ENCODE measurements at regions not wholly inside any gene's neighbourhood (a gene's known extent, or its start where the extent isn't known, plus 50 kb on each side); places are given as distances from the start of the nearest gene placed in this dataset.

DNA sequence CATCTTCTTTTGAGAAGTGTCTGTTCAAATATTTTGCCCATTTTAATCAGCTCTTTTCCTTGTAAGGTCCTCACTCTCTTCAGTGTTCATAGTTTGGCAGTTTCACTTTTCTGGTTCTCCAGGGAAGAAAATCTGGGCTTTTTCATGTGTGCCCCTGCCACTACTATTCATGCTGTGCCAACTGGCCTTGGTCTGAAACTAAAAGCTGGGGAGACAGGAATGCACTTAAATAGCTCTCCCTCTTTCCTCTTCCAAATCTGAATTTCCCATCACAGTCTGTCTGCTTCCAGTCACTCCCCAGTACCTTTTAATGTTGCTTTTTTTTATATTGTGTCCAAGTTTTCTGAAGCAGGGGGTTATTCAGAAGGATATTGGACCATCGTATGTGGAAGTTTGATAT, 574.3 kb upstream of the POU3F3 start:
- CTCF ChIA-PET: interaction anchor here (0.6 kb wide), 1 partner anchor 343 kb away, joined by 5 read pairs; no protein-coding TSS in a partner anchor

DNA sequence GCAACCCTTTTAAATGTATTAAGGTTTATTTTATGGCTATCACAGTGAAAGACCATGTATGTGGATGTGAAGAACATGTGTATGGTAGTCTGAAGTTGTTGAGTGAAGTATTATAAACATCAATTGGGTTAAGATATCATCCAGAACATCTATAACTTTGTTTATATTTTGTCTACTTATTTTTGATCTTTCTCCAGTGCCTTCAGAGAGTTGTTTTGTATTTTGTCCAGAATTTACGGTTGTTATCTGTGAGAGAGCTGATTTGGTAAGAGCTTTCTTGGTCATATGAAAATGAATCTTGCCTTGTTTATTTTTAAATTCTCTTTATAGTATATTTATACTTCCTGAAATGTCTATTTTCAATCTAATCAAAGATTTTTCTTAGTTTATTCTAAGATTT, 573.7 kb upstream of the POU3F3 start:
- no peak overlapping the region for H3K27ac ChIP-seq
- TF ChIP-seq, protein P1, sequence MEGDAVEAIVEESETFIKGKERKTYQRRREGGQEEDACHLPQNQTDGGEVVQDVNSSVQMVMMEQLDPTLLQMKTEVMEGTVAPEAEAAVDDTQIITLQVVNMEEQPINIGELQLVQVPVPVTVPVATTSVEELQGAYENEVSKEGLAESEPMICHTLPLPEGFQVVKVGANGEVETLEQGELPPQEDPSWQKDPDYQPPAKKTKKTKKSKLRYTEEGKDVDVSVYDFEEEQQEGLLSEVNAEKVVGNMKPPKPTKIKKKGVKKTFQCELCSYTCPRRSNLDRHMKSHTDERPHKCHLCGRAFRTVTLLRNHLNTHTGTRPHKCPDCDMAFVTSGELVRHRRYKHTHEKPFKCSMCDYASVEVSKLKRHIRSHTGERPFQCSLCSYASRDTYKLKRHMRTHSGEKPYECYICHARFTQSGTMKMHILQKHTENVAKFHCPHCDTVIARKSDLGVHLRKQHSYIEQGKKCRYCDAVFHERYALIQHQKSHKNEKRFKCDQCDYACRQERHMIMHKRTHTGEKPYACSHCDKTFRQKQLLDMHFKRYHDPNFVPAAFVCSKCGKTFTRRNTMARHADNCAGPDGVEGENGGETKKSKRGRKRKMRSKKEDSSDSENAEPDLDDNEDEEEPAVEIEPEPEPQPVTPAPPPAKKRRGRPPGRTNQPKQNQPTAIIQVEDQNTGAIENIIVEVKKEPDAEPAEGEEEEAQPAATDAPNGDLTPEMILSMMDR (conservative IDR thresholded peaks at IDR 0.05; ENCODE audit: low read depth): no peak
- no peak for DNase-seq (ENCODE audit: low spot score)
- POLR2A ChIA-PET (ENCODE audit: low non-redundant PET): no interaction called here
- CTCF ChIA-PET: interaction anchor here (0.6 to 0.7 kb wide), 2 partner anchors 47 to 570 kb away, joined by 3 read pairs; no protein-coding TSS in a partner anchor

More for the DNA sequence above, 574.3 kb upstream of the POU3F3 start:
- POLR2A ChIA-PET (ENCODE audit: low non-redundant PET): no interaction called here
- no peak overlapping the region for H3K27ac ChIP-seq
- no peak for DNase-seq (ENCODE audit: low spot score)
- TF ChIP-seq, protein P1 (conservative IDR thresholded peaks at IDR 0.05; ENCODE audit: low read depth): no peak

DNA sequence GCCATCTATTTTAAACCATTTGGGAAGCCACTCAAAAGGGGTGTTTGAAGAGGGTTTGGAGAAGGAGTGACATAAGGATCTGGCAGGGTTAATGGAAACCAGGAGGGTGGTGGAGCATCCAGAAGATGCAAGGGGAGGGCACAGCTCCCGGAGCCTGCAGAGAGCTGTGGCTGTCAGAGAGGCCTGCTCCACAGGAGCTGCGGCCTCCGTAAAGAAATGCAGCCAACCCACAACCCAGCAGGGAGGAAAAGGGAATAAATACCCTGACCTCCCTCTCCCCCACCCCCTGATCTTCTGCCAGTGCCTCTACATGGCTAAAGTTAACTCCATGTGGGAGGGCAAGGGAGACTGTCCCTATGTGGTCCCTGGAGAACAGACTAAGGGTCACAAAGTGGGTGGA, 567.1 kb upstream of the POU3F3 start:
- H3K27ac ChIP-seq: no peak overlapping the region
- ChIA-PET CTCF (no interaction called here), POLR2A (ENCODE audit: low non-redundant PET) (no interaction called here)
- DNase-seq (ENCODE audit: low spot score): no peak
- TF ChIP-seq, protein P1 (conservative IDR thresholded peaks at IDR 0.05; ENCODE audit: low read depth): no peak

DNA sequence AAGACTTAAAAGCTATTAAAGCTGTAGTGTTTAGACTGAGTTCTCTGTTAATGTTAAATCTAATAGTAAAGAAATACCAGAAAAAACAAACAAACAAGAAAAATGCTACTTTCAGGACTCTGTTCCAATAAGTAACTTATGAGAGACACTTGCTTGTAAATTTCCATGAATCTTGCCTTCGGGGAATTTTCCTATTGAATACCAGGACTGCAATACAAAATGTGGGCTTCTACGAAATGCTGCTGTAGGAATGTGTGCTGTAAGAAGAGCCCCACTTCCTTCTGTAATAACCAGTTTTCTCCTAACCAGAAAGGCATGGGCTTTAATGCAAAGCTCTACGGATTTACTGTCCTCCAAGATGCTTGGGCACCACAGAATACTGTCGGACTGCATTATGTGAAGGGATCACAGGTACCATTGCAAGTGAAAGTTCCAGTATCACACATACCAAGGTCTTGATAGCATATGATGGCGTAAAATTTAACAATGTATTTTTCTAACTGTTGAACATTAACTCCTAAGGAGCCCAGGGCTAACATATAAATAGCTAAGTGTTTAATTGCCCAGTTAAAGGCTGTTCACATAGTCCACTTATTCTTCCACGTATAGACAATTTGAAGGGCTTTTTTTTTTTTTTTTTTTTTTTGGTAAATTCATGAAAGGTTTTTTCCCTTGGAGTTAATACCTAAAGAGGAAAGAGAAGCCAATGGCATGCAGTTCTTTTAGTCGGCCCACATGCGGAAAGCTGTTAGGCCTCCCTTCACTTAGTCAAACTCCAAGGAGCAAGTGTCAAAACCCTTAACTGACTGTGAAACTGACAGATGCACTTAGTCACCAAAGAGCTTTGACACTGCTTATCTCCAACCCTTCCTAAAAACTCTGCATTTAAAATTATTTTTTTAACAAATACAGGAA, 564.0 kb upstream of the POU3F3 start:
- TF ChIP-seq, protein P1 (conservative IDR thresholded peaks at IDR 0.05; ENCODE audit: low read depth): no peak
- no peak overlapping the region for H3K27ac ChIP-seq
- no peak for DNase-seq (ENCODE audit: low spot score)
- POLR2A ChIA-PET (ENCODE audit: low non-redundant PET): no interaction called here
- CTCF ChIA-PET: no interaction called here

DNA sequence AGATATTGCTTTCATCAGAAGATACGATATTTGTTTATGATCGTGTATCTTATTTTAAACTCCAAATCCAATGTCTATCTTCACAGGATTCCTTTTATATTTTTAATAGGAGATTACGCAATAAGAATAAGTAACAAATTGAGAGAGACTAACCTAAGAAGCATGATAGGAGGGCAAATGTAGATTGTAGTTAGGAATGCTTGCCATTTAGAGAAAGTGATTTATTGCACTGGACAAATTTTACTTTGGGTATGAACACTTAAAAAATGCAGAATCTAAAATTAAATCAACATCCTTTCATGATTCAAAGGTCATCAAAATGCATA, 563.4 kb upstream of the POU3F3 start:
- ChIA-PET POLR2A (ENCODE audit: low non-redundant PET) (no interaction called here), CTCF (no interaction called here)
- no peak overlapping the region for H3K27ac ChIP-seq
- TF ChIP-seq, protein P1 (conservative IDR thresholded peaks at IDR 0.05; ENCODE audit: low read depth): no peak
- DNase-seq (ENCODE audit: low spot score): no peak

DNA sequence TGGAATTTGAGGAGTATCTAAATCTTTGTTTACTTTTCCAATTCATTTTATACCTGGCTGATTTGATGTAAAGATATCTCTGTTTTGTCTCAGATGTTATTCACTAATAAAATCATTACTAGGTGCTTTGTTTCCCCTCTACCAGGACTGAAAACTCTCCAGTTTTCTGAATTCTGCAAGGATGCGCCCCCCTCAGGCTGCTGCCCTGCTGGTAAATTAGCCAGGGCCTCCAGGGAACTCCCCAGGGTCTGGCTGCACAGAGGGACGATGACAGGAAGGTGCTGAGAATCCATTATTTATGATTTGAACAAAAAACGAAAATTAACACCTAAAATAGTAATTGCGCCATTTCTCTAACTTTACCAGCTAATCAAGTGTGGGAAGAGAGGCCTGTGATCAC, 541.2 kb upstream of the POU3F3 start:
- DNase-seq (ENCODE audit: low spot score): no peak
- POLR2A ChIA-PET (ENCODE audit: low non-redundant PET): no interaction called here
- TF ChIP-seq, protein P1 (conservative IDR thresholded peaks at IDR 0.05; ENCODE audit: low read depth): no peak
- no peak overlapping the region for H3K27ac ChIP-seq
- CTCF ChIA-PET: no interaction called here

Measured in RWPE1 (cell line).